IPS DF 6.9 (cell line): ENCODE measurements at regions not wholly inside any gene's neighbourhood (a gene's known extent, or its start where the extent isn't known, plus 50 kb on each side); places are given as distances from the start of the nearest gene placed in this dataset.
"Not testable (repeated sequence)": the region's sequence is repeated elsewhere in the genome, so short reads cannot be mapped to it uniquely, and the experiment has no call there.

ENCODE experiments used
- DNase-seq: peaks from one replicate; pipeline ENCODE4 v3.0.0-alpha.2; 2013; ENCODE audit warnings: low read depth, low spot score
- H3K27ac ChIP-seq: one replicate; pipeline ENCODE4 v1.5.1; 2013; ENCODE audit warnings: low read length, control low read depth
- H3K27me3 ChIP-seq: 2 replicates; pipeline ENCODE4 v1.6.1; 2013; ENCODE audit warnings: mild to moderate bottlenecking, low read length; ENCODE audit not compliant: control insufficient read depth, insufficient read depth
- H3K36me3 ChIP-seq: 2 replicates; pipeline ENCODE4 v1.6.1; 2013; ENCODE audit warnings: low read length; ENCODE audit not compliant: control insufficient read depth, insufficient read depth
- H3K4me1 ChIP-seq: 2 replicates; pipeline ENCODE4 v1.6.1; 2013; ENCODE audit warnings: low read length; ENCODE audit not compliant: control insufficient read depth, insufficient read depth
- H3K4me3 ChIP-seq: 2 replicates; pipeline ENCODE4 v1.5.1; 2013; ENCODE audit warnings: mild to moderate bottlenecking, low read length
- H3K9me3 ChIP-seq: 2 replicates; pipeline ENCODE4 v1.6.1; 2013; ENCODE audit warnings: low read length, inconsistent platforms; ENCODE audit not compliant: control insufficient read depth, insufficient read depth
- whole genome bisulfite sequencing: extraction: QIAGEN DNeasy Blood & Tissue Kit; methylation state at CpG from one replicate; pipeline ENCODE4 v1.1.7; 2013; ENCODE audit warnings: mixed read lengths, missing lambda C conversion rate; ENCODE audit not compliant: insufficient read length, insufficient coverage; 5-methylcytosine and 5-hydroxymethylcytosine counted together

DNA sequence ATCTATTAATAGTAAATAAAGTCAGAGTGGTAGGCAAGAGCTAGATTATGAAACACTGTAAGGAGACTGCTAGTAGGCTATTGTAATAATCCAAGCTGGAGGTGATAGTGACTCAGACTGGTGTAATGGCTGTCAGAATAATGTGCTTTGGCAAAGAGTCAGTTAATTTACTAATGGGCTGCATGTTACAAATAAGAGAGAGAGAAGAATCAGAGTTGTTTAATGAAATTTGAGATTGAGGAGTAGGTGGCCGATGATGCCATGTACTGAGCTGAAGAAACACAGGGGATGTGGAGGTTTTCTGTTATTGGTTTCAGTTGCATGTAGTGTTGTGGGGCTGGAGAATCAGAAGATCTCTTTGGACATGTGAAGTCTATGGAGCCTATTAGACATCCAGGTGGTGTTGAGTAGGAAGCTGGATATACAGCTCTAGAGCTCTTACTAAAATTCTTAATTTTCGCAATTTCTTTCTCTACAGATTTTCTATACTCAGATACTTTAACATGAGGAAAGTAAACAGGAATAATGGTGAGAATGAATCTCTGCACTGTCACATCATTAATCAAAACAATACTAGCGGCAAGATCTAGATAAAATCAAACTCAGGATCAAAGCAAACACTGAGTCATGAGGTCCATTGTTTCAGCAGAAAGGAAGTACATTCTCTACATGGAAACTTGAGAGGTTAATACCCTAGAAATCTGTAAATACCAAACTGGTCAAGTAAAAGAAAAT is 167.7 kb downstream of the SIM1 start:
- no peak overlapping the region for H3K4me3 ChIP-seq
- H3K4me1 ChIP-seq = no peaks in the 10 kb centered on the region
- no peaks in the 10 kb centered on the region for H3K36me3 ChIP-seq
- no peak overlapping the region for H3K27ac ChIP-seq
- no peaks in the 10 kb centered on the region for H3K27me3 ChIP-seq
- H3K9me3 ChIP-seq = no peaks in the 10 kb centered on the region
- no peak for DNase-seq
- WGBS = no CpG with 5 or more reads among the region's 3 CpGs

DNA sequence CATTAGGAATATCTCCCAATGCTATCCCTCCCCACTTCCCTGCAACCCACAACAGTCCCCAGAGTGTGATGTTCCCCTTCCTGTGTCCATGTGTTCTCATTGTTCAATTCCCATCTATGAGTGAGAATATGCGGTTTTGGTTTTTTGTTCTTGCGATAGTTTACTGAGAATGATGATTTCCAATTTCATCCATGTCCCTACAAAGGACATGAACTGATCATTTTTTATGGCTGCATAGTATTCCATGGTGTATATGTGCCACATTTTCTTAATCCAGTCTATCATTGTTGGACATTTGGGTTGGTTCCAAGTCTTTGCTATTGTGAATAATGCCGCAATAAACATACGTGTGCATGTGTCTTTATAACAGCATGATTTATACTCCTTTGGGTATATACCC is 169.5 kb downstream of the SIM1 start:
- H3K9me3 ChIP-seq, DNase-seq, H3K36me3 ChIP-seq, H3K27ac ChIP-seq, H3K4me1 ChIP-seq, H3K27me3 ChIP-seq, H3K4me3 ChIP-seq: not testable (repeated sequence)
- WGBS = no CpG with 5 or more reads among the region's 4 CpGs

DNA sequence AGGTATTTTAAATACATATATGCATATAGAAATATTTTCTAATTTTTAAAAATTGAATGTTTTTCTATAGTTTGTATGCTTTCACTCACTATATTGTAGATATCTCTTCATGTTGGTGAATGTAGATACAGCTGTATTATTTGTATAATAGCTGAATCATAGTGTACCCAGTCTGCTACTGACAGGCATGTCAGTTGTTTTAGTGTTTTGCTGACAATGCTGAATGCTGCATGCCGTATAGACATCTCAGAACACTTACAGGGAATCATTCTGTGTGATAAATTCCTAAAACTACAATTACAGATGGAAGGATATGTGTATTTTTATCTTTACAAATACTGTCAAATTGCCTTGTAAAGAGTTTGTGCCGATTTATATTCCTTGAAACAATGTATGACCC is 175.4 kb downstream of the SIM1 start:
- WGBS = no CpG with 5 or more reads among the region's 2 CpGs
- H3K27me3 ChIP-seq = no peaks in the 10 kb centered on the region
- DNase-seq = no peak

DNA sequence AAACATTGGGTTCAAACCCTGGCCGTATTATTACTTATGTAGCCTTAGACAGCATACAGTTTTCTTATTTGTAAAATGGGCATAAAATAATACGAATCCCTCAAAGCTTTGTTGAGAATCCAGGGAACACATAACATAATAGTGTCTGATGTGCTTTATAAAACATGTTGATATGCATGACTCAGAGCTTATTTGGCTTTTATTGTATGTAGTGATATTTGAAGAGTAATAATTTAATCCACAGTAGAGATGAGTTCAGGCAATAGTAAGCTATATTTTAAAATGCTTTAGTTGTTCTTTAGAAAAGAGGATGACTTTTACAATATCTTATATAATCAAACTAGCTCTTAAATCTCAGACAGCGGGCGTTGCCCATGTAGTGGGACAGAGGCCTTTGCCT is 176.4 kb downstream of the SIM1 start:
- Histone ChIP-seq H3K27ac (no peak overlapping the region), H3K27me3 (no peaks in the 10 kb centered on the region), H3K36me3 (no peaks in the 10 kb centered on the region), H3K4me1 (no peaks in the 10 kb centered on the region; the same call in 1 of the 2 replicates), H3K9me3 (no peaks in the 10 kb centered on the region), H3K4me3 (no peak overlapping the region)
- no peak for DNase-seq
- no CpG with 5 or more reads among the region's 4 CpGs for WGBS

More for the DNA sequence above, 175.4 kb downstream of the SIM1 start:
- no peaks in the 10 kb centered on the region for H3K36me3 ChIP-seq
- no peak overlapping the region for H3K4me3 ChIP-seq
- H3K9me3 ChIP-seq = no peaks in the 10 kb centered on the region
- H3K4me1 ChIP-seq = no peaks in the 10 kb centered on the region; the same call in 1 of the 2 replicates
- H3K27ac ChIP-seq = no peak overlapping the region

DNA sequence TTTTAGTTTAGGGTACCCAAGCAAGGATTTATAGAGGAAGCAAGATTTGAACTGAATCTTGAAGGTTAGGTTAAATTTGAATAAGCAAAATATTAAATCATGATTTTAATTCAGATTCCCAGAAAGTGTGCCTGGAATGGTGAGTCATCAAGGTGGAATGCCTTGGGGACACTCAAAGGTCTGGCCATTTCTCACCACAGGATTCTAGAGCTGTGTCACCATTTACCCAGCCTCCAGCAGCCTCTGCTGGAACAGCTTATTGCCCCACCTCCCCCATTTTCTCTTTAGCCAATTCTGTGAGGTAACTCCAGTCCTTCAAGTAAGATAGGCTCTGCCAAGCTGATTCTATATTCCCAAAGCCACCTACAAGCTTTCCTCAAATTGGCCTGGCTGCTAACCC is 181.4 kb downstream of the SIM1 start:
- no peak overlapping the region for H3K4me3 ChIP-seq
- H3K27ac ChIP-seq = no peak overlapping the region
- no peaks in the 10 kb centered on the region for H3K36me3 ChIP-seq
- H3K27me3 ChIP-seq = no peaks in the 10 kb centered on the region
- DNase-seq = no peak
- no peaks in the 10 kb centered on the region for H3K4me1 ChIP-seq
- H3K9me3 ChIP-seq = no peaks in the 10 kb centered on the region

DNA sequence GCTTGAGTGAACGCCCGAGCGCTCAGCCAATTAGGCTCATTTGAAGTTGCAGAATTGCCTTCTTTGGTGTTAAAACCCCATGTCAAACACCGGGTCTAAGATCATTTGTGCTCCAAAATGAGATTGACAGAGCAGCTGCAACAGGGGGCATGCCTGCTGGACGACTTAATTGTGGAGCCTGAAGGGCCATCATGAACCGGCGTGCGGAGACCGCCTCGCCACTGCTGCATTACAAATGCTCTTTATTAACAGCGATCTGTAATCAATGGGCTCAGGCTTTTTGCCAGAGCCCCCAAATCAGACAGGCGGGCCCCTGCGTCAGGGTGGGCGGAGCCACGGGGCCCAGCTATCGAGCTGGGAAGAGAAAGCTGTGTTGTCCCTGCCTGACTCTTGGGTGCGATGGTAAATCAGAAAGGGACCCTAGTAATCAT is 183.2 kb downstream of the SIM1 start:
- peak overlapping the region; percentile 9; the same call in 1 of the 2 replicates for H3K4me3 ChIP-seq
- DNase-seq = no peak
- H3K27ac ChIP-seq = no peak overlapping the region
- WGBS = no CpG with 5 or more reads among the region's 17 CpGs
- H3K4me1 ChIP-seq = peaks cover 1% of the 10 kb centered on the region; the same call in 1 of the 2 replicates
- H3K9me3 ChIP-seq = no peaks in the 10 kb centered on the region
- H3K27me3 ChIP-seq = no peaks in the 10 kb centered on the region
- H3K36me3 ChIP-seq = no peaks in the 10 kb centered on the region

DNA sequence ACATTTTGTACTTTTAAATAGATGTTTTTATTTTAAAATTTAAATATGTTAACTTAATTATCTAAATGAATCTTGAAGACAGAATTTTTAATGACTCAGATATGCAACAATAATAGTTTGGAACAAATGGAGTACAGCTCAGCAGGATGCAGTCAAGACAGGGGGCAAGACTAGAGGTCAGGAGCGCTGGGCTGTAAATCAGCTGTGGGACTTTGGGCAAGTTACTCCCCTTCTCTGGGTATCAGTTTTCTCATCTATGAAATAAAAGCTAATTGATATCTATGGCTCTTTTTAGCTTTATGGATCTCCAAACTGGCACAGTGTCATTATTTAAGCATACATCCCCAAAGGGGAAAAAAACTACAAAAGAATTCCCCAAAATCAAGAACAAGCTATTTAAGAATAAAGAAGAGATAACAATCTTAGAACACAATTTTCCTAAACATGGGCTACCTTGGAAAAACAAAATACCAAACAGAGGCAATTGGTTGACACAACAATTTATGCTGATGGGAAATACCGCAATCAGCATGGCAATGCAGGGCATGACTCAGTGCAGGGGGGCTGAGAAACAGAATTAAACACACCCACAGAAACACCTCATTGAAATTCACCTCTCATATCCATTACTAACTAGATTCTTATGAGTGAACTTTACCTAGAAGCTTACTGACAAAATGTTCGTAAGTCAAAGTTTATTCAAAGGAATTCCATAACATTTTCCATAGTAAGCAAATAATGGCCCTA is 188.2 kb downstream of the SIM1 start:
- no peak for DNase-seq
- H3K9me3 ChIP-seq = no peaks in the 10 kb centered on the region
- no CpG with 5 or more reads among the region's 3 CpGs for WGBS

DNA sequence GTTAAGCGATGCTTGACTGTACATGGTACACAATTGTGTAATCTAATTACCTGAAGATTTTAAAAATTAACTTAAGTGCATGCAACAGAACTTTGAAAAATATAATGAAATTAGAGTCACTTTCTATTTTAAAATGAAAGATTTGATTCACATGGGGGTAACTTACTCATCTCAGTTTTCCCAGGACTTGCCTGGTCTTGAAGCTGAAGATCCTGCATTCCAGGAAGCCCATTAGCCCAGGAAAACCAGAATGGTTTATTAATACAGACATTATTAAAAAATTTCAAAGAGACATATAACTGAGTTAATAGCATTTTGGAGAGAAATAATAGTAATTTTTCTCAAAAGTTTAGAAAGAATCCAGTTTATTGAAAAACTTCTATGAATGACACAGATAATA is 190.6 kb downstream of the SIM1 start:
- Histone ChIP-seq H3K36me3 (no peaks in the 10 kb centered on the region), H3K27me3 (no peaks in the 10 kb centered on the region), H3K4me3 (no peak overlapping the region), H3K27ac (no peak overlapping the region), H3K4me1 (peaks cover 1% of the 10 kb centered on the region; the same call in 1 of the 2 replicates), H3K9me3 (no peaks in the 10 kb centered on the region)
- no peak for DNase-seq
- no CpG with 5 or more reads among the region's 1 CpG for WGBS

More for the DNA sequence above, 188.2 kb downstream of the SIM1 start:
- Histone ChIP-seq H3K27ac (no peak overlapping the region), H3K4me3 (no peak overlapping the region), H3K4me1 (peaks cover 1% of the 10 kb centered on the region; the same call in 1 of the 2 replicates), H3K27me3 (no peaks in the 10 kb centered on the region), H3K36me3 (no peaks in the 10 kb centered on the region)

DNA sequence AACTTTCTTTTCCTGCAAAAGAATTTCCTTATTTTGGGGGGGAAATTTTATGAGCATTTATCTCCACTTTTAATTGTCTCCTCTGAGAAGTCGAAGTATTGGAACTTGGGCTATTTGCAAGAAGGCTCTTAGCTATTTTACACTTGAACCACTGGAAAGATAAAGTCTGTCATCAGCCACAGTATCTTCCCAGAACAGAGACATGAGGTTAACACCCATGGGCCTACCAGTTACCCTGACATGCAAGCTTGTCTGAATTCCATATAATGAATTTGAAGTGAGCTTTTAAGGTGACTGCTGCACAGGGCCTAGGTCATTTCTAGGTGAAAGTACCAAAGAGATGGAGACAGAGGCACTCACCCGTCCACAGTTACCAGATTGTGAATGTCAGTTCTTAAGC is 193.1 kb downstream of the SIM1 start:
- H3K9me3 ChIP-seq = no peaks in the 10 kb centered on the region
- DNase-seq = no peak
- WGBS = no CpG with 5 or more reads among the region's 2 CpGs

DNA sequence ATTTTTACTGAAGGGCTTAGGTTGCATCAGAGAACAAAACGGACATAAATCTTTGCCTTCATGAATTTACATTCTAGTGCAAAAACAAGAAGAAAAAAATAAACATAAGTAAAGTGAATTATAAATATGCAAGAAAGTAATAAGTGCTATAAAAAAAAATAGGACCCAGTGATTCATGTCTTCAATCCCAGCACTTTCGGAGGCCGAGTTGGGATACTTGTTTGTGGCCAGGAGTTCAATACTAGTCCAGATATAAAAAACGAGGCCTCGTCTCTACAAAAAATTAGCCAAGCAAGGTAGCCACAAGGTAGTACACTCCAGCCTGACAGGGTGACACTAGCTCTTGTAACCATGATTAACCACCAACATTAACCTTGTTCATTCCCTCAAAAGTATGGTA is 193.5 kb downstream of the SIM1 start:
- no peaks in the 10 kb centered on the region for H3K9me3 ChIP-seq
- no peaks in the 10 kb centered on the region for H3K27me3 ChIP-seq
- no peak overlapping the region for H3K4me3 ChIP-seq
- WGBS = no CpG with 5 or more reads among the region's 5 CpGs
- no peaks in the 10 kb centered on the region; the same call in 1 of the 2 replicates for H3K4me1 ChIP-seq
- no peaks in the 10 kb centered on the region for H3K36me3 ChIP-seq
- no peak overlapping the region for H3K27ac ChIP-seq
- DNase-seq = no peak

More for the DNA sequence above, 193.1 kb downstream of the SIM1 start:
- H3K27ac ChIP-seq = no peak overlapping the region
- no peaks in the 10 kb centered on the region for H3K27me3 ChIP-seq
- H3K36me3 ChIP-seq = no peaks in the 10 kb centered on the region
- H3K4me1 ChIP-seq = no peaks in the 10 kb centered on the region; the same call in 1 of the 2 replicates
- H3K4me3 ChIP-seq = no peak overlapping the region
